ENCODE measurements at regions not wholly inside any gene's neighbourhood (a gene's known extent, or its start where the extent isn't known, plus 50 kb on each side); places are given as distances from the start of the nearest gene placed in this dataset.

- Histone ChIP-seq H2BK120ac (ENCODE audit: low read depth, low read length) (no peak overlapping the region), H4K8ac (ENCODE audit: low read depth in 2 of 2, low read length in 2 of 2) (no peak overlapping the region), H3K18ac (ENCODE audit: low read depth, low read length) (no peak overlapping the region), H3K79me1 (ENCODE audit: low read depth in 1 of 2, low read length in 2 of 2) (no peaks in the 10 kb centered on the region), H3K56ac (ENCODE audit: extremely low read depth, insufficient read depth, low read length) (no peak overlapping the region), H2AK9ac (replicated peaks; ENCODE audit: low read depth, low read length, poor library complexity) (no peak overlapping the region), H3K9me1 (ENCODE audit: insufficient read depth, low read length) (peaks cover 2% of the 10 kb centered on the region; the same call in 1 of the 2 replicates), H2AK5ac (ENCODE audit: low read depth, low read length) (no peak overlapping the region), H2BK20ac (ENCODE audit: low read depth, low read length) (no peak overlapping the region), H3K9me3 (ENCODE audit: control insufficient read depth, insufficient read depth, low read length) (peaks cover 5% of the 10 kb centered on the region), H3K36me3 (ENCODE audit: control insufficient read depth, insufficient read depth, low read length) (no peaks in the 10 kb centered on the region), H3K4me2 (ENCODE audit: low read depth, low read length) (no peak overlapping the region), H2BK15ac (ENCODE audit: low read depth, low read length) (no peak overlapping the region), H3K4me3 (ENCODE audit: insufficient read depth, low read depth, low read length) (no peak overlapping the region), H4K5ac (ENCODE audit: low read depth, low read length) (no peak overlapping the region), H4K20me1 (ENCODE audit: insufficient read depth, low read length) (no peaks in the 10 kb centered on the region), H2AFZ (replicated peaks; ENCODE audit: low read length, poor library complexity) (no peak overlapping the region), H3K27me3 (ENCODE audit: control insufficient read depth, insufficient read depth, low read length) (no peaks in the 10 kb centered on the region), H3K4me1 (ENCODE audit: control insufficient read depth, insufficient read depth, low read length) (0 out of 2 replicates have a peak, but pooled peaks cover 2% of the 10 kb centered on the region), H3K9ac (ENCODE audit: low read depth, low read length) (no peak overlapping the region), H3K23ac (ENCODE audit: low read depth, low read length) (no peak overlapping the region), H4K91ac (ENCODE audit: insufficient read depth, low read depth, low read length) (no peak overlapping the region), H3K14ac (replicated peaks; ENCODE audit: low read depth, low read length) (no peak overlapping the region), H3K4ac (ENCODE audit: low read depth, low read length) (no peak overlapping the region), H3K27ac (ENCODE audit: insufficient read depth, low read length) (no peak overlapping the region), H2BK5ac (ENCODE audit: low read depth, low read length, poor library complexity, severe bottlenecking) (no peak overlapping the region)
- in situ Hi-C loops (cut with MboI; ENCODE audit: low sequenced_read_pairs), result no loop called here
- ChIA-PET CTCF (interaction anchor here (0.5 kb wide), 1 partner anchor 1833 kb away, joined by 3 read pairs; no protein-coding TSS in a partner anchor), POLR2A (ENCODE audit: unreplicated experiment) (no interaction called here)
- DNase-seq, result no peak
- 40% methylated on average over 1 of the region's 3 CpGs; no CpG with 5 or more reads in 1 of the 2 experiments for WGBS, 2 experiments (ENCODE audit: extremely low coverage in 2 of 2, insufficient read length in 1 of 2)
- dilution Hi-C loops (cut with HindIII; ENCODE audit: low sequenced_read_pairs, unreplicated experiment), result no loop called here
- ATAC-seq (ENCODE audit: low read depth), result no peak
- no TSS peak for BruUV-seq (replicated peaks)
- intact Hi-C loops (cut with micrococcal nuclease), result no loop called here
- TF ChIP-seq RAD21 (IDR thresholded peaks at IDR 0.05; ENCODE audit: low read length), result no peak
- TF ChIP-seq POLR2A (IDR thresholded peaks at IDR 0.05; ENCODE audit: low read depth, low read length), result no peak
- no peak for TF ChIP-seq ELK1 (IDR thresholded peaks at IDR 0.05; ENCODE audit: borderline replicate concordance, low read depth, low read length)
Measured at GRCh38 chr11:128315933-128316332, 271.4 kb downstream of the ETS1 start.
